Smooth muscle cell (in vitro differentiated cells): ENCODE measurements at regions not wholly inside any gene's neighbourhood (a gene's known extent, or its start where the extent isn't known, plus 50 kb on each side); places are given as distances from the start of the nearest gene placed in this dataset.

Source experiments
- DNase-seq: peaks from one replicate; lab custom pipeline; 2025; ENCODE audit not compliant: unreplicated experiment; lab: John Stamatoyannopoulos, UW
- H2AFZ ChIP-seq: fragments of 200-600 bp; sonication (generic); 2 replicates; pipeline ENCODE4 v1.6.0; 2016; ENCODE audit warnings: antibody characterized with exemption, low read depth, mild to moderate bottlenecking
- H3F3A ChIP-seq: fragments of 200-600 bp; sonication (generic); 2 replicates; pipeline ENCODE4 v1.6.0; 2017; ENCODE audit warnings: antibody characterized with exemption, low read depth
- H3K27ac ChIP-seq: fragments of 200-600 bp; sonication (generic); 2 replicates; pipeline ENCODE4 v1.5.1; 2016; ENCODE audit warnings: low read depth, mild to moderate bottlenecking
- H3K27me3 ChIP-seq: fragments of 200-600 bp; sonication (generic); 2 replicates; pipeline ENCODE4 v1.6.1; 2016; ENCODE audit warnings: low read depth, mild to moderate bottlenecking
- H3K36me3 ChIP-seq: fragments of 200-600 bp; sonication (generic); 2 replicates; pipeline ENCODE4 v1.5.1; 2016; ENCODE audit warnings: low read depth
- H3K4me1 ChIP-seq: fragments of 200-600 bp; sonication (generic); 2 replicates; pipeline ENCODE4 v1.5.1; 2016; ENCODE audit warnings: low read depth
- H3K4me2 ChIP-seq: fragments of 200-600 bp; sonication (generic); 2 replicates; pipeline ENCODE4 v1.6.0; 2016; ENCODE audit warnings: mild to moderate bottlenecking
- H3K4me3 ChIP-seq: fragments of 200-600 bp; sonication (generic); 2 replicates; pipeline ENCODE4 v1.5.1; 2016; ENCODE audit warnings: mild to moderate bottlenecking
- H3K79me2 ChIP-seq: fragments of 200-600 bp; sonication (generic); 2 replicates; pipeline ENCODE4 v1.6.0; 2016; ENCODE audit warnings: low read depth, mild to moderate bottlenecking
- H3K9ac ChIP-seq: fragments of 200-600 bp; sonication (generic); 2 replicates; pipeline ENCODE4 v1.6.0; 2016; ENCODE audit warnings: low read depth
- H3K9me3 ChIP-seq: fragments of 200-600 bp; sonication (generic); replicated peaks from 2 replicates; pipeline ENCODE4 v1.5.1; 2016; ENCODE audit warnings: low read depth
- H4K20me1 ChIP-seq: fragments of 200-600 bp; sonication (generic); 2 replicates; pipeline ENCODE4 v1.6.0; 2016; ENCODE audit warnings: low read depth
- CTCF ChIP-seq: fragments of 200-600 bp; sonication (generic); IDR thresholded peaks from 2 replicates; pipeline ENCODE4 v1.5.1; 2017; ENCODE audit warnings: borderline replicate concordance, mild to moderate bottlenecking, antibody characterized with exemption; ENCODE audit not compliant: insufficient read depth, poor library complexity, severe bottlenecking
- WGBS: methylation state at CpG from one replicate; pipeline ENCODE4 v1.1.7; 2016; ENCODE audit warnings: low lambda C conversion rate; 5-methylcytosine and 5-hydroxymethylcytosine counted together

- Histone ChIP-seq H3K79me2 (no peaks in the 10 kb centered on the region), H3F3A (no peaks in the 10 kb centered on the region), H3K27me3 (peaks cover 8% of the 10 kb centered on the region), H3K4me2 (no peak overlapping the region), H2AFZ (no peak overlapping the region), H3K9me3 (no peaks in the 10 kb centered on the region), H3K4me1 (peaks cover 10% of the 10 kb centered on the region), H4K20me1 (no peaks in the 10 kb centered on the region), H3K36me3 (no peaks in the 10 kb centered on the region), H3K9ac (no peak overlapping the region), H3K27ac (no peak overlapping the region), H3K4me3 (no peak overlapping the region)
- DNase-seq = no peak
- WGBS = 80% methylated on average over 4 of the region's 4 CpGs
- no peak for TF ChIP-seq CTCF
These were observed 146.9 kb downstream of the MIAT start for GRCh38 chr22:26804315-26804714.

GRCh38 chr22:26804911-26805539, 147.6 kb downstream of the MIAT start:
- Histone ChIP-seq H3K27ac (no peak overlapping the region), H3K79me2 (no peaks in the 10 kb centered on the region), H3K27me3 (peaks cover 8% of the 10 kb centered on the region), H3K9me3 (no peaks in the 10 kb centered on the region), H3F3A (no peaks in the 10 kb centered on the region), H3K4me3 (no peak overlapping the region), H3K4me1 (peaks cover 10% of the 10 kb centered on the region), H4K20me1 (no peaks in the 10 kb centered on the region), H3K9ac (no peak overlapping the region), H3K36me3 (no peaks in the 10 kb centered on the region), H3K4me2 (no peak overlapping the region), H2AFZ (no peak overlapping the region)
- no peak for TF ChIP-seq CTCF
- DNase-seq = no peak
- 55% methylated on average over 12 of the region's 12 CpGs for WGBS

GRCh38 chr22:26806445-26807175, 149.2 kb downstream of the MIAT start:
- H3K4me1 ChIP-seq = no peaks in the 10 kb centered on the region
- WGBS = 88% methylated on average over 14 of the region's 14 CpGs
- H3K27ac ChIP-seq = no peak overlapping the region
- no peak for TF ChIP-seq CTCF
- no peaks in the 10 kb centered on the region for H4K20me1 ChIP-seq
- no peaks in the 10 kb centered on the region for H3K36me3 ChIP-seq
- peaks cover 6% of the 10 kb centered on the region for H3F3A ChIP-seq
- H3K9me3 ChIP-seq = no peaks in the 10 kb centered on the region
- H3K9ac ChIP-seq = no peak overlapping the region
- no peak overlapping the region for H3K4me2 ChIP-seq
- no peak overlapping the region for H3K4me3 ChIP-seq
- peaks cover 8% of the 10 kb centered on the region for H3K27me3 ChIP-seq
- no peak for DNase-seq
- no peaks in the 10 kb centered on the region for H3K79me2 ChIP-seq
- no peak overlapping the region for H2AFZ ChIP-seq

GRCh38 chr22:26811647-26811992, 154.2 kb downstream of the MIAT start:
- H3K27me3 ChIP-seq = peaks cover 8% of the 10 kb centered on the region
- peaks cover 6% of the 10 kb centered on the region for H3F3A ChIP-seq
- 87% methylated on average over 4 of the region's 4 CpGs for WGBS
- H3K27ac ChIP-seq = peak overlapping the region; percentile 58
- no peaks in the 10 kb centered on the region for H3K4me1 ChIP-seq
- H4K20me1 ChIP-seq = no peaks in the 10 kb centered on the region
- H3K9me3 ChIP-seq = no peaks in the 10 kb centered on the region
- no peak for DNase-seq
- no peaks in the 10 kb centered on the region for H3K36me3 ChIP-seq
- no peak for TF ChIP-seq CTCF
- no peak overlapping the region for H2AFZ ChIP-seq
- H3K4me2 ChIP-seq = no peak overlapping the region
- H3K4me3 ChIP-seq = no peak overlapping the region
- H3K79me2 ChIP-seq = no peaks in the 10 kb centered on the region
- no peak overlapping the region for H3K9ac ChIP-seq
